DND-41 (cell line): ENCODE measurements at regions not wholly inside any gene's neighbourhood (a gene's known extent, or its start where the extent isn't known, plus 50 kb on each side); places are given as distances from the start of the nearest gene placed in this dataset.

ENCODE experiments used
- EZH2 ChIP-seq: IDR thresholded peaks from 3 replicates; pipeline ENCODE4 v1.6.1; 2012; ENCODE audit warnings: borderline replicate concordance, low read depth, mild to moderate bottlenecking, moderate library complexity, low read length, inconsistent platforms; ENCODE audit not compliant: severe bottlenecking
- TF ChIP-seq, protein P1 (sequence below): IDR thresholded peaks from 2 replicates; pipeline ENCODE4 v1.5.1; 2012; ENCODE audit warnings: borderline replicate concordance, low read length, moderate library complexity, mild to moderate bottlenecking; ENCODE audit not compliant: poor library complexity, severe bottlenecking; ENCODE audit errors: extremely low read depth

DNA sequence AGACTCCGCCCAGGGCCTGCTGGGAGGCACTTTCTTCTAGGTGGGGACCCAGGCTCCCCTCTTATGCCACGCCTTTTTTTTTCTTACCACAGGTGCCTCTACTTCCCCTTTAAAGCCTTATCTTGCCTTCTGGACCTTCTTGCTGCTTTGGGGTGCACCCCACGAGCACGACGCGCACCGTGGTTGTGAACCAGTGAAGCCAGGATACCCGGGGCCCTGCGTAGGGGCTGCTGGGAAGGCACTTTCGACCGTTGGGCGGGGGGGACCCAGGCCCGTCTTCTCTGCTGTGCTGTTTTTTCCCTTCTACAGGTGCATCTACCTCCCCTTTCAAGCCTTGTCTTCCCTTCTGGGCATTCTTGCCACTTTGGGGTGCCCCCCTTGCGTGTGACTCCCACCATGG, 305.4 kb downstream of the ALG10 start:
- TF ChIP-seq, protein P1, sequence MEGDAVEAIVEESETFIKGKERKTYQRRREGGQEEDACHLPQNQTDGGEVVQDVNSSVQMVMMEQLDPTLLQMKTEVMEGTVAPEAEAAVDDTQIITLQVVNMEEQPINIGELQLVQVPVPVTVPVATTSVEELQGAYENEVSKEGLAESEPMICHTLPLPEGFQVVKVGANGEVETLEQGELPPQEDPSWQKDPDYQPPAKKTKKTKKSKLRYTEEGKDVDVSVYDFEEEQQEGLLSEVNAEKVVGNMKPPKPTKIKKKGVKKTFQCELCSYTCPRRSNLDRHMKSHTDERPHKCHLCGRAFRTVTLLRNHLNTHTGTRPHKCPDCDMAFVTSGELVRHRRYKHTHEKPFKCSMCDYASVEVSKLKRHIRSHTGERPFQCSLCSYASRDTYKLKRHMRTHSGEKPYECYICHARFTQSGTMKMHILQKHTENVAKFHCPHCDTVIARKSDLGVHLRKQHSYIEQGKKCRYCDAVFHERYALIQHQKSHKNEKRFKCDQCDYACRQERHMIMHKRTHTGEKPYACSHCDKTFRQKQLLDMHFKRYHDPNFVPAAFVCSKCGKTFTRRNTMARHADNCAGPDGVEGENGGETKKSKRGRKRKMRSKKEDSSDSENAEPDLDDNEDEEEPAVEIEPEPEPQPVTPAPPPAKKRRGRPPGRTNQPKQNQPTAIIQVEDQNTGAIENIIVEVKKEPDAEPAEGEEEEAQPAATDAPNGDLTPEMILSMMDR = no peak
- TF ChIP-seq EZH2 = no peak
